IMR-90 (cell line): ENCODE measurements at regions not wholly inside any gene's neighbourhood (a gene's known extent, or its start where the extent isn't known, plus 50 kb on each side); places are given as distances from the start of the nearest gene placed in this dataset.

ENCODE experiments used
- ATAC-seq: fragments of 200-7000 bp; cut with Tn5 transposase; 2 replicates; pipeline ENCODE4 v1.9.1; 2020; ENCODE audit warnings: low read depth, mild to moderate bottlenecking, moderate library complexity
- BruUV-seq: library from RNA; stranded (reverse); fragments of 400-500 nt; replicated peaks from 2 replicates; lab custom pipeline; 2021; lab: Mats Ljungman, UMichigan
- CTCF ChIA-PET: fragments of 300-600 bp; formaldehyde crosslinking; extraction: SDS; loops from one replicate; lab custom pipeline; 2021; ENCODE audit warnings: antibody characterized with exemption; lab: Yijun Ruan, JAX
- POLR2A ChIA-PET: fragments of 300-600 bp; sonication (Branson Sonifier 250); formaldehyde crosslinking; loops from one replicate; lab custom pipeline; 2022; ENCODE audit warnings: antibody characterized with exemption; ENCODE audit not compliant: unreplicated experiment; lab: Charles Lee
- DNase-seq: peaks from one replicate; pipeline ENCODE4 v3.0.0; 2013
- H2AFZ ChIP-seq: replicated peaks from 2 replicates; pipeline ENCODE3; 2013; ENCODE audit warnings: low read length, mild to moderate bottlenecking; ENCODE audit not compliant: poor library complexity
- H2AK5ac ChIP-seq: 2 replicates; pipeline ENCODE4 v1.6.1; 2013; ENCODE audit warnings: low read depth, low read length, inconsistent platforms
- H2AK9ac ChIP-seq: replicated peaks from 2 replicates; pipeline ENCODE3; 2013; ENCODE audit warnings: mild to moderate bottlenecking, low read depth, low read length, moderate library complexity; ENCODE audit not compliant: poor library complexity
- H2BK120ac ChIP-seq: 2 replicates; pipeline ENCODE4 v1.6.1; 2013; ENCODE audit warnings: low read depth, low read length, inconsistent platforms
- H2BK15ac ChIP-seq: 3 replicates; pipeline ENCODE4 v1.6.1; 2013; ENCODE audit warnings: low read depth, low read length, inconsistent platforms
- H2BK20ac ChIP-seq: 2 replicates; pipeline ENCODE4 v1.6.1; 2013; ENCODE audit warnings: low read depth, mild to moderate bottlenecking, inconsistent platforms, low read length, moderate library complexity
- H2BK5ac ChIP-seq: 2 replicates; pipeline ENCODE4 v1.6.1; 2013; ENCODE audit warnings: mild to moderate bottlenecking, low read depth, low read length, inconsistent platforms; ENCODE audit not compliant: poor library complexity, severe bottlenecking
- H3K14ac ChIP-seq: replicated peaks from 2 replicates; pipeline ENCODE4 v1.6.1; 2013; ENCODE audit warnings: low read depth, low read length, inconsistent platforms
- H3K18ac ChIP-seq: 2 replicates; pipeline ENCODE4 v1.6.1; 2013; ENCODE audit warnings: low read depth, low read length, control low read depth
- H3K23ac ChIP-seq: 2 replicates; pipeline ENCODE4 v1.6.1; 2013; ENCODE audit warnings: low read depth, low read length, inconsistent platforms
- H3K27ac ChIP-seq: 2 replicates; pipeline ENCODE4 v1.5.1; 2013; ENCODE audit warnings: mild to moderate bottlenecking, control low read depth, low read length; ENCODE audit not compliant: insufficient read depth
- H3K27me3 ChIP-seq: 2 replicates; pipeline ENCODE4 v1.6.1; 2013; ENCODE audit warnings: low read length; ENCODE audit not compliant: control insufficient read depth, insufficient read depth
- H3K36me3 ChIP-seq: 2 replicates; pipeline ENCODE4 v1.6.1; 2013; ENCODE audit warnings: low read length, mixed read lengths; ENCODE audit not compliant: control insufficient read depth, insufficient read depth
- H3K4ac ChIP-seq: 2 replicates; pipeline ENCODE4 v1.6.1; 2013; ENCODE audit warnings: low read depth, low read length, inconsistent platforms
- H3K4me1 ChIP-seq: 2 replicates; pipeline ENCODE4 v1.6.1; 2013; ENCODE audit warnings: low read length, mixed read lengths; ENCODE audit not compliant: control insufficient read depth, insufficient read depth
- H3K4me2 ChIP-seq: 2 replicates; pipeline ENCODE4 v1.6.1; 2013; ENCODE audit warnings: low read depth, mild to moderate bottlenecking, control low read depth, low read length, moderate library complexity
- H3K4me3 ChIP-seq: 2 replicates; pipeline ENCODE4 v1.5.1; 2013; ENCODE audit warnings: low read depth, mild to moderate bottlenecking, control low read depth, low read length, moderate library complexity; ENCODE audit not compliant: insufficient read depth
- H3K56ac ChIP-seq: 2 replicates; pipeline ENCODE4 v1.6.1; 2013; ENCODE audit warnings: low read length, inconsistent platforms; ENCODE audit not compliant: insufficient read depth; ENCODE audit errors: extremely low read depth
- H3K79me1 ChIP-seq, 2 experiments: 2 replicates each; pipeline ENCODE4 v1.6.1; 2013; ENCODE audit warnings: low read length in 2 of 2, inconsistent platforms in 1 of 2, low read depth in 1 of 2
- H3K9ac ChIP-seq: 2 replicates; pipeline ENCODE4 v1.6.1; 2013; ENCODE audit warnings: low read depth, low read length, control low read depth
- H3K9me1 ChIP-seq: 2 replicates; pipeline ENCODE4 v1.6.1; 2013; ENCODE audit warnings: low read length, inconsistent platforms; ENCODE audit not compliant: insufficient read depth
- H3K9me3 ChIP-seq: 2 replicates; pipeline ENCODE4 v1.6.1; 2013; ENCODE audit warnings: low read length; ENCODE audit not compliant: control insufficient read depth, insufficient read depth
- H4K20me1 ChIP-seq: 2 replicates; pipeline ENCODE4 v1.6.1; 2013; ENCODE audit warnings: low read length, inconsistent platforms; ENCODE audit not compliant: insufficient read depth
- H4K5ac ChIP-seq: 2 replicates; pipeline ENCODE4 v1.6.1; 2013; ENCODE audit warnings: mild to moderate bottlenecking, low read depth, low read length, control low read depth
- H4K8ac ChIP-seq, 2 experiments: 2 replicates each; pipeline ENCODE4 v1.6.1; 2013; ENCODE audit warnings: low read depth in 2 of 2, low read length in 2 of 2, control low read depth in 1 of 2, inconsistent platforms in 1 of 2
- H4K91ac ChIP-seq: 2 replicates; pipeline ENCODE4 v1.6.1; 2013; ENCODE audit warnings: low read depth, low read length, inconsistent platforms; ENCODE audit not compliant: insufficient read depth
- MAFK ChIP-seq: IDR thresholded peaks from 2 replicates; pipeline ENCODE4 v1.6.1; 2012; ENCODE audit warnings: low read depth, low read length, improper control_type of control experiment
- MAZ ChIP-seq: IDR thresholded peaks from 2 replicates; pipeline ENCODE4 v1.6.1; 2012; ENCODE audit warnings: low read depth, mild to moderate bottlenecking, low read length, improper control_type of control experiment, moderate library complexity, borderline replicate concordance
- SMC3 ChIP-seq: fragments of 150-350 bp; IDR thresholded peaks from 2 replicates; pipeline ENCODE4 v1.6.1; 2016; ENCODE audit warnings: low read depth, mild to moderate bottlenecking, antibody characterized with exemption, low read length, moderate library complexity
- USF2 ChIP-seq: fragments of 150-350 bp; IDR thresholded peaks from 2 replicates; pipeline ENCODE4 v1.6.1; 2017; ENCODE audit warnings: mild to moderate bottlenecking, antibody characterized with exemption, low read length, low read depth
- WGBS, 2 experiments: methylation state at CpG; one replicate each; pipeline versions ENCODE4 v1.1.5 to v1.1.7; 2013; ENCODE audit warnings: missing lambda C conversion rate in 2 of 2; ENCODE audit not compliant: insufficient read length in 1 of 2; ENCODE audit errors: extremely low coverage in 2 of 2; 5-methylcytosine and 5-hydroxymethylcytosine counted together
- dilution Hi-C: fragments of 300-500 bp; cut with HindIII; formaldehyde crosslinking; loops from one replicate; pipeline ENCODE4 v1.14.3; 2018; ENCODE audit warnings: low sequenced_read_pairs; ENCODE audit not compliant: unreplicated experiment
- in situ Hi-C: fragments of 300-500 bp; cut with MboI; formaldehyde crosslinking; loops from 3 replicates; pipeline ENCODE4 v1.14.3; 2019; ENCODE audit warnings: low sequenced_read_pairs, inconsistent platforms, mixed read lengths
- intact Hi-C: fragments of 100-400 bp; cut with micrococcal nuclease; formaldehyde crosslinking; loops from 2 replicates; pipeline ENCODE4 v1.10.0; 2022

- Histone ChIP-seq H2BK20ac (no peak overlapping the region), H3K4me3 (no peak overlapping the region), H4K20me1 (no peaks in the 10 kb centered on the region), H3K9me1 (no peaks in the 10 kb centered on the region), H3K9ac (no peak overlapping the region), H3K4me2 (no peak overlapping the region), H2BK15ac (no peak overlapping the region), H3K4ac (no peak overlapping the region), H2AK5ac (no peak overlapping the region), H3K18ac (no peak overlapping the region), H2BK120ac (no peak overlapping the region), H3K36me3 (no peaks in the 10 kb centered on the region), H3K56ac (no peak overlapping the region), H3K14ac (no peak overlapping the region), H3K27ac (no peak overlapping the region), H3K27me3 (no peaks in the 10 kb centered on the region), H4K8ac (no peak overlapping the region), H2AK9ac (no peak overlapping the region), H3K23ac (no peak overlapping the region), H2AFZ (no peak overlapping the region), H4K5ac (no peak overlapping the region), H2BK5ac (no peak overlapping the region), H4K91ac (no peak overlapping the region), H3K79me1 (no peaks in the 10 kb centered on the region), H3K9me3 (no peaks in the 10 kb centered on the region), H3K4me1 (no peaks in the 10 kb centered on the region)
- no peak for DNase-seq
- WGBS, 2 experiments, result 80% methylated on average over 1 of the region's 9 CpGs; no CpG with 5 or more reads in 1 of the 2 experiments
- no TSS peak for BruUV-seq
- intact Hi-C loops (no loop called here), dilution Hi-C loops (no loop called here), in situ Hi-C loops (no loop called here)
- ATAC-seq, result no peak
- TF ChIP-seq MAZ, result no peak
- no peak for TF ChIP-seq SMC3
- TF ChIP-seq MAFK, result no peak
- no peak for TF ChIP-seq USF2
- CTCF ChIA-PET, result no interaction called here
- POLR2A ChIA-PET, result no interaction called here
Measured at GRCh38 chr10:7471720-7472367, 61.0 kb upstream of the SFMBT2 start.
